VCaP (cell line): ENCODE measurements at regions not wholly inside any gene's neighbourhood (a gene's known extent, or its start where the extent isn't known, plus 50 kb on each side); places are given as distances from the start of the nearest gene placed in this dataset.

ENCODE experiments used
- H3K27ac ChIP-seq: fragments of 450-650 bp; 2 replicates; pipeline ENCODE4 v1.5.1; 2017
- CTCF ChIP-seq: fragments of 450-650 bp; conservative IDR thresholded peaks from 2 replicates; pipeline ENCODE4 v1.5.1; 2017; ENCODE audit warnings: mild to moderate bottlenecking, moderate library complexity

GRCh38 chr18:78726326-78727056 lies 253.1 kb upstream of the SALL3 start:
- TF ChIP-seq CTCF, result no peak
- H3K27ac ChIP-seq, result no peak overlapping the region

GRCh38 chr18:78727057-78727739 lies 252.4 kb upstream of the SALL3 start:
- no peak for TF ChIP-seq CTCF
- H3K27ac ChIP-seq, result no peak overlapping the region

GRCh38 chr18:78727877-78728783 lies 251.5 kb upstream of the SALL3 start:
- H3K27ac ChIP-seq, result no peak overlapping the region
- TF ChIP-seq CTCF, result no peak

- TF ChIP-seq CTCF, result no peak
Measured at GRCh38 chr18:78728784-78729467, 250.7 kb upstream of the SALL3 start.

GRCh38 chr18:78730546-78730945 lies 249.1 kb upstream of the SALL3 start:
- no peak overlapping the region for H3K27ac ChIP-seq
- no peak for TF ChIP-seq CTCF

More at GRCh38 chr18:78728784-78729467, 250.7 kb upstream of the SALL3 start:
- no peak overlapping the region for H3K27ac ChIP-seq

GRCh38 chr18:78731016-78731397 lies 248.6 kb upstream of the SALL3 start:
- TF ChIP-seq CTCF, result no peak
- H3K27ac ChIP-seq, result no peak overlapping the region
